ENCODE measurements at regions not wholly inside any gene's neighbourhood (a gene's known extent, or its start where the extent isn't known, plus 50 kb on each side); places are given as distances from the start of the nearest gene placed in this dataset.
A peak's percentile ranks its signal among the peaks of the same experiment; 100 is the strongest.

DNA sequence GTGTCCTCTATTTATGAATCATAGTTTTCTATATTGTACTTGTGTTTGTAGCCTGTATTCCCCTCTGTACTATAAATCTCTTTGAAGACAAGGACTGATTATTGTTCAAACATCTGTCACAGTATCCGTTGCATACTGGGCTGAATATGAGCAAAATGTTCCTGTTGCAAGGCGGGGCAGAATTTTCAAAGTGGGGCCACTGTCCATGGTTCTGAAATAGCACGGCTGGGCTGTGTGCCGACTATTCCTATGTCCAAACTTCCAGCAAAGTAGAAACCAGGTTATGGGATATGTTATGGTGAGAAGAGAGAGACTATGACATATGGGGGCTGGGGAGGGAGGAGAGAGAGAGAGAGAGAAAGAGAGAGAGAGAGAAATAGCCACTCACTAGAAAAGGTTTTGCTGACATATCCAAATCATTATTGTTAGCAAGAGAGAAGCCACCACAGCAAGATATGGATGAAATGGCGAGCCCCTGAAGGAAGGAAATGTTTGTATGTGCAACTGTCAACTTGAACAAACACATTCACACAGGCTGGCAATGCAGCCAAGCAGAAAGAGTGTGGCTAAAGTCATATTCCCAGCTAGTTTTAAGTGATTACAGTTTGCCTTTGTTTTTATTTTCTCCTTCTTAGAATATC, 107.0 kb upstream of the GPR12 start:
- intact Hi-C loops (cut with DNase I; ENCODE audit: low total_unique reads): no loop called here
- Histone ChIP-seq H3K4me1 (no peaks in the 10 kb centered on the region), H3K36me3 (no peaks in the 10 kb centered on the region), H3K27ac (no peak overlapping the region), H3K9me3 (peaks cover 0 to 3% of the 10 kb centered on the region in 2 donors), H3K4me3 (no peak overlapping the region), H3K27me3 (peaks cover 0 to 22% of the 10 kb centered on the region in 2 donors)
- no peak for DNase-seq (ENCODE audit: low spot score in 2 of 2)
- TF ChIP-seq, protein P1, sequence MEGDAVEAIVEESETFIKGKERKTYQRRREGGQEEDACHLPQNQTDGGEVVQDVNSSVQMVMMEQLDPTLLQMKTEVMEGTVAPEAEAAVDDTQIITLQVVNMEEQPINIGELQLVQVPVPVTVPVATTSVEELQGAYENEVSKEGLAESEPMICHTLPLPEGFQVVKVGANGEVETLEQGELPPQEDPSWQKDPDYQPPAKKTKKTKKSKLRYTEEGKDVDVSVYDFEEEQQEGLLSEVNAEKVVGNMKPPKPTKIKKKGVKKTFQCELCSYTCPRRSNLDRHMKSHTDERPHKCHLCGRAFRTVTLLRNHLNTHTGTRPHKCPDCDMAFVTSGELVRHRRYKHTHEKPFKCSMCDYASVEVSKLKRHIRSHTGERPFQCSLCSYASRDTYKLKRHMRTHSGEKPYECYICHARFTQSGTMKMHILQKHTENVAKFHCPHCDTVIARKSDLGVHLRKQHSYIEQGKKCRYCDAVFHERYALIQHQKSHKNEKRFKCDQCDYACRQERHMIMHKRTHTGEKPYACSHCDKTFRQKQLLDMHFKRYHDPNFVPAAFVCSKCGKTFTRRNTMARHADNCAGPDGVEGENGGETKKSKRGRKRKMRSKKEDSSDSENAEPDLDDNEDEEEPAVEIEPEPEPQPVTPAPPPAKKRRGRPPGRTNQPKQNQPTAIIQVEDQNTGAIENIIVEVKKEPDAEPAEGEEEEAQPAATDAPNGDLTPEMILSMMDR (IDR thresholded peaks at IDR 0.05): no peak
- no peak for TF ChIP-seq POLR2A (IDR thresholded peaks at IDR 0.05)
- no peak for TF ChIP-seq POLR2AphosphoS5 (IDR thresholded peaks at IDR 0.05)

DNA sequence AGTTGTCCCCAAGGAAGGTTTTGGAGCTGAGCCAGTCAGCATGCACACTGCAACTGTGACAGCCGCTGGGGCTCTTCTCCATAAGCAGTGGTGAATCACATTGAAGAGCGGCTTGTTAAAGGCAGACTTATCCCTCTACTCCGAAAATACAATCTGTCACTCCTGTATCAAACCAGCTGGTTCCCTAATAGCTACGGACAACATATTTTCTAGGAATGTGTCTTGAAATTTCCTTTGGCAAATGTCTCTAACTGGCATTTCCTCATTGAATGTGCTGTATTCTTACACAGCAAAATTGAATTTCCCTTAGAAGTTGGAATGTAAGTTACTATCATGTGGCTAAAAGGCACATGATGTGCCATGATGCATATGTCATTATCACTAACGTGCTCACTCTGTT, 104.0 kb upstream of the GPR12 start:
- Histone ChIP-seq H3K27ac (no peak overlapping the region), H3K4me3 (no peak overlapping the region), H3K9me3 (peaks cover 0 to 3% of the 10 kb centered on the region in 2 donors), H3K4me1 (no peaks in the 10 kb centered on the region), H3K27me3 (peaks cover 0 to 18% of the 10 kb centered on the region in 2 donors), H3K36me3 (no peaks in the 10 kb centered on the region)
- no peak for TF ChIP-seq POLR2A (IDR thresholded peaks at IDR 0.05)
- no peak for TF ChIP-seq POLR2AphosphoS5 (IDR thresholded peaks at IDR 0.05)
- TF ChIP-seq, protein P1 (IDR thresholded peaks at IDR 0.05): no peak
- intact Hi-C loops (cut with DNase I; ENCODE audit: low total_unique reads): no loop called here
- no peak for DNase-seq (ENCODE audit: low spot score in 2 of 2)

DNA sequence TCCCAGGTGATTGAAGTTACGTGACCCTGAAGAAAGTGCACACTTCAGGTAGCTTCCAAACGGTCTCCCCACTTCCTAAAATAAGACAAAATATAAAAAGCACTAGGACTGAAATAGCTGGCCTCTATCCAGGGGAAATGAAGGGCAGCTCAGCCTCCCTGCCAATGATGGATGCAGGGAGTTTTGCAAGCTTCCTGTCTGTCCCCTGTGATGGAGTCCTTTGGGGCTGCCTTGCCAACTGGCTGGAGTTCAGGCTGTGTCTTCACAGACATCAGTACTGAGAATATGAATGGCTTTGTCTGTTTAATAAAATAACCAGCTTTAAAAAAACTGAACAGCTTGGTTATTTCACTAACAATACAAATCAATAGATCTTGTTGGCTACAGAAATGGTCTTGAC, 101.4 kb upstream of the GPR12 start:
- H3K9me3 ChIP-seq: peaks cover 0 to 3% of the 10 kb centered on the region in 2 donors
- no peak for TF ChIP-seq POLR2AphosphoS5 (IDR thresholded peaks at IDR 0.05)
- intact Hi-C loops (cut with DNase I; ENCODE audit: low total_unique reads): no loop called here
- peaks cover 0 to 11% of the 10 kb centered on the region in 2 donors for H3K27me3 ChIP-seq
- no peaks in the 10 kb centered on the region for H3K4me1 ChIP-seq
- peak in 1 of 2 donors; percentile 35 for DNase-seq (ENCODE audit: low spot score in 2 of 2)
- no peak overlapping the region for H3K27ac ChIP-seq
- H3K36me3 ChIP-seq: no peaks in the 10 kb centered on the region
- H3K4me3 ChIP-seq: no peak overlapping the region

DNA sequence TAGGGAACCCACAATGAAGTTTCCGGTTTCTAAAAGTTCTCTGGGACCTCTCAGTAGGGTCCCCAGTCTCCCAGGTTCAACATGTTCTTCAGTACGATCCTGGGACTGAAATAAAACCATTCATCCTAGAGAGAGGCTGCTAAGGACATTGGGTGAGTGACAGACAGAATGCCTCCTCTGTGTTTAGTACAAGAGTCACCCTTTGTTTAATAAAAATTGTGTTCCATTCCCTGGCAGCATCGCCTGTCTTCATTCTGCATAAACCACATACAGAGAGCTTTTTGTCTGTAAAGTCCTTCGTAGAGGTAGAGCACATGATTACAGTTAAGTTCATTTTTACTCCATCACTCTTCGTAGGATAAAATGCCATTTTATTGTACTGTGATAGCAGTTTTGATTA, 95.3 kb upstream of the GPR12 start:
- no peaks in the 10 kb centered on the region for H3K36me3 ChIP-seq
- intact Hi-C loops (cut with DNase I; ENCODE audit: low total_unique reads): no loop called here

DNA sequence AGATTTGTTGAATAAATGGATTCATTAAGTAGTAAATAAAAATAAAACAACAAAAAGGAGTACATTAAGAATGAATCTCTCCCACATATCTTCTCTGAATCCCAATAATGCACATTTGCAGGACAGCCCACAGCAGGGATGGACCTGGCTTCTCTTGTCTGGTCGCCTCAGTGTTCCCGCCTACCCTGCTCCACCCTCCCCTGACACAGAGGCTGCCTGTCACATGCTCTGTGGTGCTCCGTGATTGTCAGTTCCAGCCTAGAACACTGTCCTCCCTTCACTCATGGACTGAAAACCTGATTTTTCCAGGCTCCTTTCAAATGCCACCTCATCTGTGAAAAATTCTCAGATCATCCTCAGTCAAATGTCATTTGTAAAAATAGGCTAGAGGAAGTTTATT, 94.5 kb upstream of the GPR12 start:
- H3K4me1 ChIP-seq: no peaks in the 10 kb centered on the region
- DNase-seq (ENCODE audit: low spot score in 2 of 2): no peak
- H3K27me3 ChIP-seq: no peaks in the 10 kb centered on the region
- no peaks in the 10 kb centered on the region for H3K36me3 ChIP-seq
- no peak overlapping the region for H3K4me3 ChIP-seq
- H3K9me3 ChIP-seq: no peaks in the 10 kb centered on the region
- H3K27ac ChIP-seq: no peak overlapping the region
- TF ChIP-seq, protein P1 (IDR thresholded peaks at IDR 0.05): no peak
- TF ChIP-seq POLR2A (IDR thresholded peaks at IDR 0.05) (no peak), POLR2AphosphoS5 (IDR thresholded peaks at IDR 0.05) (no peak)
- intact Hi-C loops (cut with DNase I; ENCODE audit: low total_unique reads): no loop called here

More for the DNA sequence above, 95.3 kb upstream of the GPR12 start:
- TF ChIP-seq, protein P1 (IDR thresholded peaks at IDR 0.05): no peak
- TF ChIP-seq POLR2A (IDR thresholded peaks at IDR 0.05) (no peak), POLR2AphosphoS5 (IDR thresholded peaks at IDR 0.05) (no peak)
- Histone ChIP-seq H3K9me3 (no peaks in the 10 kb centered on the region), H3K27ac (peak overlapping the region in 1 of 2 donors; percentile 45), H3K4me1 (no peaks in the 10 kb centered on the region), H3K27me3 (no peaks in the 10 kb centered on the region), H3K4me3 (no peak overlapping the region)
- DNase-seq (ENCODE audit: low spot score in 2 of 2): no peak

All from breast epithelium (tissue), 4 donors.